Endothelial cell (in vitro differentiated cells): ENCODE measurements at regions not wholly inside any gene's neighbourhood (a gene's known extent, or its start where the extent isn't known, plus 50 kb on each side); places are given as distances from the start of the nearest gene placed in this dataset.
A peak's percentile ranks its signal among the peaks of the same experiment; 100 is the strongest.

Experiments used
- DNase-seq: peaks from one replicate; pipeline ENCODE4 v3.0.0; 2021; ENCODE audit warnings: low spot score
- H3K27ac Mint-ChIP-seq: one replicate; pipeline ENCODE4 v1.8.0; 2021; ENCODE audit warnings: mixed read lengths, inconsistent platforms; ENCODE audit not compliant: unreplicated experiment
- H3K27me3 Mint-ChIP-seq: one replicate; pipeline ENCODE4 v1.8.0; 2021; ENCODE audit warnings: mild to moderate bottlenecking, moderate library complexity, mixed read lengths, inconsistent platforms; ENCODE audit not compliant: unreplicated experiment
- H3K36me3 Mint-ChIP-seq: one replicate; pipeline ENCODE4 v1.8.0; 2021; ENCODE audit warnings: mild to moderate bottlenecking, low read depth, mixed read lengths, inconsistent platforms; ENCODE audit not compliant: unreplicated experiment
- H3K4me1 Mint-ChIP-seq: one replicate; pipeline ENCODE4 v1.8.0; 2021; ENCODE audit warnings: mild to moderate bottlenecking, mixed read lengths, inconsistent platforms; ENCODE audit not compliant: unreplicated experiment
- H3K4me3 Mint-ChIP-seq: one replicate; pipeline ENCODE4 v1.8.0; 2021; ENCODE audit warnings: mild to moderate bottlenecking, mixed read lengths, inconsistent platforms; ENCODE audit not compliant: unreplicated experiment
- H3K9me3 Mint-ChIP-seq: one replicate; pipeline ENCODE4 v1.8.0; 2021; ENCODE audit warnings: mixed read lengths, inconsistent platforms; ENCODE audit not compliant: unreplicated experiment
- TF ChIP-seq, protein P1 (sequence below): fragments of 200-600 bp; sonication (generic); IDR thresholded peaks from one replicate; pipeline ENCODE4 v1.5.0; 2021; ENCODE audit warnings: antibody characterized with exemption; ENCODE audit not compliant: unreplicated experiment

DNA sequence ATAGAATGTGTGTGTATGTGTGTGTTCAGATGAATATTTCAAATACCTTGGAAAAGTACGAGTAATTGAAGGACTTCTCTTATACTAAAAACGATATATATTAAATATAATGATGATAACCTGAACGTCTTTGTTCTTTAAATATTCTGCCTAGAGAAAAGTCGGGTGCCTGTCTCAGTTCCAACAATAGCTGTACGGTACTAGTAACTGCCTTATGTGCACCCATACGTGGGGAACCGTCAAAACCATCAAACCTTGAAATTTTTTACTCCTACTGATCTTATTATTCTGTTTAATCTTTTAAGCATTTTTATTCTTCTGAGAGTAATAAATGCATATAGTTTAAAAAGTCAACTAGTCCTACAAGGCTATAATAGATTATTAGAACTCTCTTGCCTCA, 1045.7 kb downstream of the C4orf33 start:
- Mint-ChIP-seq H3K36me3 (no peaks in the 10 kb centered on the region), H3K4me3 (no peak overlapping the region), H3K4me1 (no peaks in the 10 kb centered on the region), H3K9me3 (no peaks in the 10 kb centered on the region), H3K27ac (no peak overlapping the region), H3K27me3 (no peaks in the 10 kb centered on the region)
- TF ChIP-seq, protein P1, sequence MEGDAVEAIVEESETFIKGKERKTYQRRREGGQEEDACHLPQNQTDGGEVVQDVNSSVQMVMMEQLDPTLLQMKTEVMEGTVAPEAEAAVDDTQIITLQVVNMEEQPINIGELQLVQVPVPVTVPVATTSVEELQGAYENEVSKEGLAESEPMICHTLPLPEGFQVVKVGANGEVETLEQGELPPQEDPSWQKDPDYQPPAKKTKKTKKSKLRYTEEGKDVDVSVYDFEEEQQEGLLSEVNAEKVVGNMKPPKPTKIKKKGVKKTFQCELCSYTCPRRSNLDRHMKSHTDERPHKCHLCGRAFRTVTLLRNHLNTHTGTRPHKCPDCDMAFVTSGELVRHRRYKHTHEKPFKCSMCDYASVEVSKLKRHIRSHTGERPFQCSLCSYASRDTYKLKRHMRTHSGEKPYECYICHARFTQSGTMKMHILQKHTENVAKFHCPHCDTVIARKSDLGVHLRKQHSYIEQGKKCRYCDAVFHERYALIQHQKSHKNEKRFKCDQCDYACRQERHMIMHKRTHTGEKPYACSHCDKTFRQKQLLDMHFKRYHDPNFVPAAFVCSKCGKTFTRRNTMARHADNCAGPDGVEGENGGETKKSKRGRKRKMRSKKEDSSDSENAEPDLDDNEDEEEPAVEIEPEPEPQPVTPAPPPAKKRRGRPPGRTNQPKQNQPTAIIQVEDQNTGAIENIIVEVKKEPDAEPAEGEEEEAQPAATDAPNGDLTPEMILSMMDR = no peak
- no peak for DNase-seq

- Mint-ChIP-seq H3K27me3 (no peaks in the 10 kb centered on the region), H3K36me3 (no peaks in the 10 kb centered on the region), H3K27ac (no peak overlapping the region), H3K4me1 (no peaks in the 10 kb centered on the region), H3K9me3 (no peaks in the 10 kb centered on the region), H3K4me3 (no peak overlapping the region)
- TF ChIP-seq, protein P1 = no peak
- DNase-seq = no peak
Measured at GRCh38 chr4:130143656-130144055, 1047.7 kb downstream of the C4orf33 start.

GRCh38 chr4:130146773-130147172, 1050.8 kb downstream of the C4orf33 start:
- no peak overlapping the region for H3K27ac Mint-ChIP-seq
- H3K27me3 Mint-ChIP-seq = no peaks in the 10 kb centered on the region
- H3K4me1 Mint-ChIP-seq = peaks cover 5% of the 10 kb centered on the region
- TF ChIP-seq, protein P1 = no peak
- no peaks in the 10 kb centered on the region for H3K9me3 Mint-ChIP-seq
- H3K4me3 Mint-ChIP-seq = no peak overlapping the region
- no peak for DNase-seq
- no peaks in the 10 kb centered on the region for H3K36me3 Mint-ChIP-seq

DNA sequence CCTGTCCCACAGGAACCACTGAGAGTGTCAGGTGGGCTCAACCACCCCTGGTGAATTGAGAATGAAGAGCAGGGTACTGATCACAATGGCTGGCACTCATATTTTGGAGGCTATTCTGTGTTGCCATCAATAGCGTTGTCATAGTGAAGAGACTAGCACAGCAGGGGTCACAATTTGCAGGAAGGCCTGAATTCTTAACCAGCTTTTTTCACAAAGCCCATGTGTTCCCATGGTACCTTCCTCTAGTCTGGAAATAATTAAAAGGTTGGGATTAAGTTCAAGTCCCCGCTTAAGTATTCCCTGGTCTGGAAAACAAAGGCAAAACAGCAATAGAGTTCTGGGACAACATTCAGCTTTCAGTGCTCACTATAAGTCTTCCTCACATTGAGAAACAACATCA, 1051.7 kb downstream of the C4orf33 start:
- Mint-ChIP-seq H3K27me3 (no peaks in the 10 kb centered on the region), H3K4me3 (no peak overlapping the region), H3K9me3 (no peaks in the 10 kb centered on the region), H3K27ac (no peak overlapping the region), H3K4me1 (peaks cover 5% of the 10 kb centered on the region), H3K36me3 (no peaks in the 10 kb centered on the region)
- TF ChIP-seq, protein P1 = no peak
- no peak for DNase-seq

DNA sequence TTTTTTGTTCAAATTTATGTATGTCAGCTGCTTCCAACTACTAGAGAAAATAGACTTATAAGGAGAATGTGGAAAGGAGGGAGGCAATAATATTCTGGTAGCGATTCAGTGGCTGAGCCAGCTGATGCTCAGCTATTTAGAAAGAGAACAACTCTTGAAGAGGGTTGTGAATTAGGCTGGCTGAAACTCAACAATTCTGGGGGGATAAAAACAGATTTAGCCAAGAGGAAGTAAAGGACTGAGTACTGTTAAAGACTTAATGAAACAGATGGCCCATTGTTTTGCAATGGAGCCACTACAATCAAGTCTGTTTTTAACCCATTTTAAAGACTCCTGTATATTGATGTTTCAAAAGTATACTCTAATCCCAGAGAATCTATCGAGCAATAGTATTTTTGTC, 1058.9 kb downstream of the C4orf33 start:
- Mint-ChIP-seq H3K4me1 (peaks cover 18% of the 10 kb centered on the region), H3K27me3 (no peaks in the 10 kb centered on the region), H3K27ac (peak overlapping the region; percentile 21), H3K4me3 (no peak overlapping the region), H3K9me3 (no peaks in the 10 kb centered on the region), H3K36me3 (no peaks in the 10 kb centered on the region)
- TF ChIP-seq, protein P1 = no peak
- DNase-seq = no peak
